H1 (cell line): ENCODE measurements at regions not wholly inside any gene's neighbourhood (a gene's known extent, or its start where the extent isn't known, plus 50 kb on each side); places are given as distances from the start of the nearest gene placed in this dataset.

Experiments used
- CTCF ChIA-PET: fragments of 300-600 bp; sonication (Branson Sonifier 250); formaldehyde crosslinking; loops from one replicate; lab custom pipeline; 2021; ENCODE audit not compliant: partially characterized antibody; lab: Charles Lee
- POLR2A ChIA-PET: fragments of 300-600 bp; sonication (Branson Sonifier 250); formaldehyde crosslinking; loops from one replicate; lab custom pipeline; 2021; ENCODE audit warnings: inconsistent platforms; ENCODE audit not compliant: partially characterized antibody; lab: Charles Lee
- DNase-seq, 2 experiments: peaks; one replicate each; pipeline versions ENCODE4 v3.0.0 to v3.0.0-alpha.2; 2010 to 2022; ENCODE audit warnings: low spot score in 2 of 2, low read depth in 1 of 2, mixed read lengths in 1 of 2
- FAIRE-seq: peaks from 2 replicates; lab custom pipeline; 2011; peaks lifted over from hg19 to GRCh38; lab: Jason Lieb, UNC
- H2AFZ ChIP-seq: 2 replicates; pipeline ENCODE4 v1.8.1; 2012; ENCODE audit warnings: low read length, inconsistent platforms
- H2AK5ac ChIP-seq: 2 replicates; pipeline ENCODE4 v1.6.1; 2013; ENCODE audit warnings: low read depth, low read length
- H2BK120ac ChIP-seq: replicated peaks from 2 replicates; pipeline ENCODE3; 2013; ENCODE audit warnings: low read depth, low read length, inconsistent platforms
- H2BK12ac ChIP-seq: 2 replicates; pipeline ENCODE4 v1.6.1; 2013; ENCODE audit warnings: low read depth, low read length
- H2BK15ac ChIP-seq: 2 replicates; pipeline ENCODE4 v1.6.1; 2013; ENCODE audit warnings: low read length
- H2BK20ac ChIP-seq: 2 replicates; pipeline ENCODE4 v1.6.1; 2013; ENCODE audit warnings: low read length
- H2BK5ac ChIP-seq: 2 replicates; pipeline ENCODE4 v1.6.1; 2013; ENCODE audit warnings: low read depth, low read length
- H3K14ac ChIP-seq: 2 replicates; pipeline ENCODE4 v1.6.1; 2013; ENCODE audit warnings: inconsistent platforms; ENCODE audit not compliant: insufficient read length
- H3K18ac ChIP-seq: 2 replicates; pipeline ENCODE4 v1.6.1; 2013; ENCODE audit warnings: low read length; ENCODE audit errors: extremely low read depth
- H3K23ac ChIP-seq: 2 replicates; pipeline ENCODE4 v1.6.1; 2013; ENCODE audit warnings: inconsistent platforms; ENCODE audit not compliant: insufficient read length
- H3K23me2 ChIP-seq: 2 replicates; pipeline ENCODE4 v1.6.1; 2013; ENCODE audit warnings: low read depth, low read length
- H3K27ac ChIP-seq: 2 replicates; pipeline ENCODE4 v1.6.1; 2011; ENCODE audit warnings: low read depth, low read length, inconsistent platforms
- H3K27me3 ChIP-seq, 4 experiments: replicated peaks in 1 of 4; 1 replicate in 1 of 4; 2 replicates in 3 of 4; pipeline versions ENCODE4 v1.6.1 to v1.8.1; 2011 to 2013; ENCODE audit warnings: low read length in 3 of 4, mild to moderate bottlenecking in 3 of 4, inconsistent platforms in 2 of 4, mixed read lengths in 2 of 4, moderate library complexity in 1 of 4; ENCODE audit not compliant: control insufficient read depth in 3 of 4, insufficient read depth in 3 of 4; ENCODE audit errors: extremely low read depth in 1 of 4
- H3K36me3 ChIP-seq, 4 experiments: 2 replicates each; pipeline versions ENCODE4 v1.6.1 to v1.8.1; 2011 to 2013; ENCODE audit warnings: mild to moderate bottlenecking in 4 of 4, low read length in 3 of 4, moderate library complexity in 2 of 4, control low read depth in 1 of 4, inconsistent platforms in 1 of 4; ENCODE audit not compliant: insufficient read depth in 4 of 4, control insufficient read depth in 2 of 4
- H3K4ac ChIP-seq: replicated peaks from 2 replicates; pipeline ENCODE3; 2013; ENCODE audit warnings: low read length, low read depth, mixed read lengths, inconsistent platforms; ENCODE audit not compliant: insufficient read length
- H3K4me1 ChIP-seq, 4 experiments: replicated peaks in 1 of 4; 1 replicate in 1 of 4; 2 replicates in 3 of 4; pipeline versions ENCODE4 v1.6.1 to v1.8.1; 2011 to 2013; ENCODE audit warnings: low read length in 3 of 4, inconsistent platforms in 2 of 4, mixed read lengths in 1 of 4; ENCODE audit not compliant: insufficient read depth in 4 of 4, control insufficient read depth in 3 of 4
- H3K4me2 ChIP-seq, 2 experiments: 2 replicates each; pipeline versions ENCODE4 v1.6.1 to v1.8.1; 2011 to 2013; ENCODE audit warnings: low read depth in 2 of 2, low read length in 2 of 2, control low read depth in 1 of 2, inconsistent platforms in 1 of 2, mild to moderate bottlenecking in 1 of 2; ENCODE audit not compliant: insufficient read depth in 1 of 2
- H3K4me3 ChIP-seq, 4 experiments: fragments of 200-600, 300-600 bp in 1 of 4; sonication (generic), shearing (Covaris generic), sonication (Bioruptor Twin) in 1 of 4; 2 replicates each; pipeline versions ENCODE4 v1.5.1 to v1.8.1; 2011 to 2016; ENCODE audit warnings: low read length in 4 of 4, low read depth in 3 of 4, control low read depth in 2 of 4, inconsistent platforms in 2 of 4, mild to moderate bottlenecking in 2 of 4, mixed read lengths in 1 of 4, moderate library complexity in 1 of 4; ENCODE audit not compliant: insufficient read depth in 2 of 4; ENCODE audit errors: extremely low read depth in 1 of 4
- H3K56ac ChIP-seq: replicated peaks from 2 replicates; pipeline ENCODE3; 2013; ENCODE audit warnings: low read depth, mild to moderate bottlenecking, mixed read lengths, low read length, inconsistent platforms; ENCODE audit not compliant: insufficient read length
- H3K79me1 ChIP-seq: 2 replicates; pipeline ENCODE4 v1.6.1; 2013; ENCODE audit warnings: low read depth, low read length, control low read depth
- H3K79me2 ChIP-seq, 2 experiments: 2 replicates each; pipeline versions ENCODE4 v1.6.1 to v1.8.1; 2012 to 2013; ENCODE audit warnings: low read length in 2 of 2, mild to moderate bottlenecking in 2 of 2, inconsistent platforms in 1 of 2; ENCODE audit not compliant: insufficient read depth in 2 of 2, control insufficient read depth in 1 of 2
- H3K9ac ChIP-seq, 4 experiments: replicated peaks in 1 of 4; 1 replicate in 1 of 4; 2 replicates in 3 of 4; pipeline versions ENCODE4 v1.6.1 to v1.8.1; 2011 to 2013; ENCODE audit warnings: low read depth in 3 of 4, low read length in 3 of 4, control low read depth in 2 of 4, mild to moderate bottlenecking in 2 of 4, moderate library complexity in 2 of 4, inconsistent platforms in 1 of 4; ENCODE audit errors: extremely low read depth in 1 of 4
- H3K9me3 ChIP-seq, 2 experiments: 2 replicates each; pipeline versions ENCODE4 v1.6.1 to v1.8.1; 2012 to 2013; ENCODE audit warnings: mild to moderate bottlenecking in 2 of 2, moderate library complexity in 2 of 2, control low read depth in 1 of 2, inconsistent platforms in 1 of 2, low read depth in 1 of 2, low read length in 1 of 2, mixed read lengths in 1 of 2; ENCODE audit not compliant: insufficient read depth in 2 of 2
- H4K20me1 ChIP-seq, 2 experiments: replicated peaks in 1 of 2; 2 replicates each; pipeline versions ENCODE3 to v1.8.1; 2011 to 2013; ENCODE audit warnings: inconsistent platforms in 2 of 2, low read length in 2 of 2, mild to moderate bottlenecking in 1 of 2; ENCODE audit not compliant: insufficient read depth in 2 of 2, control insufficient read depth in 1 of 2
- H4K5ac ChIP-seq: 2 replicates; pipeline ENCODE4 v1.6.1; 2013; ENCODE audit warnings: low read length, low read depth, mixed read lengths, inconsistent platforms; ENCODE audit not compliant: insufficient read length
- H4K8ac ChIP-seq: 2 replicates; pipeline ENCODE4 v1.8.0; 2013; ENCODE audit warnings: mild to moderate bottlenecking, moderate library complexity, low read length, inconsistent platforms; ENCODE audit not compliant: insufficient read depth; ENCODE audit errors: extremely low read depth
- H4K91ac ChIP-seq: replicated peaks from 2 replicates; pipeline ENCODE3; 2013; ENCODE audit warnings: low read length, mixed read lengths, inconsistent platforms; ENCODE audit not compliant: insufficient read length
- CHD1 ChIP-seq: IDR thresholded peaks from 2 replicates; pipeline ENCODE4 v1.6.1; 2012; ENCODE audit warnings: low read depth, low read length, improper control_type of control experiment
- WGBS, 2 experiments: shearing (Covaris generic) in 1 of 2; methylation state at CpG; one replicate each; pipeline versions ENCODE4 v1.1.6 to v1.1.7; 2013 to 2015; ENCODE audit warnings: low lambda C conversion rate in 2 of 2, mixed read lengths in 2 of 2, inconsistent platforms in 1 of 2, low coverage in 1 of 2, missing lambda C conversion rate in 1 of 2; ENCODE audit not compliant: insufficient replicate concordance in 2 of 2, insufficient coverage in 1 of 2, insufficient read length in 1 of 2; ENCODE audit errors: extremely low coverage in 1 of 2, missing lambda C conversion rate in 1 of 2; 5-methylcytosine and 5-hydroxymethylcytosine counted together

DNA sequence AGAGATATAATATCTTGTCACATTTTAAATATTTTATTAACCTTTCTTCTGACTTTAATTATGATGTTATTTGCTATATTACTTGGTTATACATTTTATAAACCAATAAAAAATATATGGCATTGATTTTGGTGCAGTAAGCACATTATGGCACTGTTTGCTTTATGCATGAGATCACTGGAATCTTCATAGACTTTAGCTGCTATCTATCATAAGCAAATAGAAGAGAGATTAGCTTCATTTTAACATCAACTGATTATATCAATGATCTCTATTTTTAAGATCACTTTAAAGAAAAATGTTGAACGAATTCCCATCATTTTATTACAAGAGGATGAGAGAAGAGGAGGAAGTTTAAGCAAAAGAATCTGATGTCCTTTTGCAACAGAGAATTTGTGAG, 58.6 kb upstream of the CDK1 start:
- H2AK5ac ChIP-seq: no peak overlapping the region
- H3K27me3 ChIP-seq: no peaks in the 10 kb centered on the region
- H2BK20ac ChIP-seq: no peak overlapping the region
- no peak overlapping the region for H2AFZ ChIP-seq
- no peak overlapping the region for H3K4me3 ChIP-seq
- ChIA-PET CTCF (no interaction called here), POLR2A (no interaction called here)
- no peak overlapping the region for H3K4ac ChIP-seq
- no peaks in the 10 kb centered on the region for H3K9me3 ChIP-seq
- no peak overlapping the region for H3K14ac ChIP-seq
- no peak overlapping the region for H3K9ac ChIP-seq
- no peak for FAIRE-seq
- H4K5ac ChIP-seq: no peak overlapping the region
- H4K8ac ChIP-seq: no peak overlapping the region
- no peak overlapping the region for H3K4me2 ChIP-seq
- no peak overlapping the region for H2BK12ac ChIP-seq
- no peak overlapping the region for H3K56ac ChIP-seq
- peaks cover 0 to 5% of the 10 kb centered on the region in 2 experiments; a peak in 1 of 4 replicates for H3K79me2 ChIP-seq
- WGBS, 2 experiments: 92% methylated on average over 1 of the region's 1 CpG; no CpG with 5 or more reads in 1 of the 2 experiments
- H4K20me1 ChIP-seq: no peaks in the 10 kb centered on the region
- DNase-seq: no peak
- peaks cover 2% of the 10 kb centered on the region; the same call in 1 of the 2 replicates for H3K79me1 ChIP-seq
- H3K23ac ChIP-seq: no peak overlapping the region
- no peaks in the 10 kb centered on the region for H3K4me1 ChIP-seq
- no peak overlapping the region for H3K27ac ChIP-seq
- no peak overlapping the region for H2BK15ac ChIP-seq
- H2BK120ac ChIP-seq: no peak overlapping the region
- no peak overlapping the region for H2BK5ac ChIP-seq
- H4K91ac ChIP-seq: no peak overlapping the region
- no peaks in the 10 kb centered on the region for H3K36me3 ChIP-seq
- TF ChIP-seq CHD1: no peak
- TF ChIP-seq, all 59 proteins: peak for 0
- H3K23me2 ChIP-seq: no peaks in the 10 kb centered on the region
- no peak overlapping the region for H3K18ac ChIP-seq
